ENCODE measurements at regions not wholly inside any gene's neighbourhood (a gene's known extent, or its start where the extent isn't known, plus 50 kb on each side); places are given as distances from the start of the nearest gene placed in this dataset.

- TF ChIP-seq, protein P1, sequence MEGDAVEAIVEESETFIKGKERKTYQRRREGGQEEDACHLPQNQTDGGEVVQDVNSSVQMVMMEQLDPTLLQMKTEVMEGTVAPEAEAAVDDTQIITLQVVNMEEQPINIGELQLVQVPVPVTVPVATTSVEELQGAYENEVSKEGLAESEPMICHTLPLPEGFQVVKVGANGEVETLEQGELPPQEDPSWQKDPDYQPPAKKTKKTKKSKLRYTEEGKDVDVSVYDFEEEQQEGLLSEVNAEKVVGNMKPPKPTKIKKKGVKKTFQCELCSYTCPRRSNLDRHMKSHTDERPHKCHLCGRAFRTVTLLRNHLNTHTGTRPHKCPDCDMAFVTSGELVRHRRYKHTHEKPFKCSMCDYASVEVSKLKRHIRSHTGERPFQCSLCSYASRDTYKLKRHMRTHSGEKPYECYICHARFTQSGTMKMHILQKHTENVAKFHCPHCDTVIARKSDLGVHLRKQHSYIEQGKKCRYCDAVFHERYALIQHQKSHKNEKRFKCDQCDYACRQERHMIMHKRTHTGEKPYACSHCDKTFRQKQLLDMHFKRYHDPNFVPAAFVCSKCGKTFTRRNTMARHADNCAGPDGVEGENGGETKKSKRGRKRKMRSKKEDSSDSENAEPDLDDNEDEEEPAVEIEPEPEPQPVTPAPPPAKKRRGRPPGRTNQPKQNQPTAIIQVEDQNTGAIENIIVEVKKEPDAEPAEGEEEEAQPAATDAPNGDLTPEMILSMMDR (IDR thresholded peaks at IDR 0.05; ENCODE audit: insufficient read depth, low read depth, low read length, missing control alignments) = no peak
- no peak for DNase-seq (ENCODE audit: low read depth)
- H3K4me3 ChIP-seq (ENCODE audit: low read depth, low read length) = no peak overlapping the region
Observed at GRCh38 chr5:153896117-153896516, 142.6 kb downstream of the FAM114A2 start.

GRCh38 chr5:153895266-153895665 lies 143.4 kb downstream of the FAM114A2 start:
- TF ChIP-seq, protein P1 (IDR thresholded peaks at IDR 0.05; ENCODE audit: insufficient read depth, low read depth, low read length, missing control alignments) = no peak
- DNase-seq (ENCODE audit: low read depth) = no peak
- H3K4me3 ChIP-seq (ENCODE audit: low read depth, low read length) = no peak overlapping the region

GRCh38 chr5:153893817-153894216 lies 144.9 kb downstream of the FAM114A2 start:
- no peak for DNase-seq (ENCODE audit: low read depth)
- TF ChIP-seq, protein P1 (IDR thresholded peaks at IDR 0.05; ENCODE audit: insufficient read depth, low read depth, low read length, missing control alignments) = no peak
- no peak overlapping the region for H3K4me3 ChIP-seq (ENCODE audit: low read depth, low read length)

GRCh38 chr5:153891394-153891793 lies 147.3 kb downstream of the FAM114A2 start:
- DNase-seq (ENCODE audit: low read depth) = peak; percentile 16
- H3K4me3 ChIP-seq (ENCODE audit: low read depth, low read length) = no peak overlapping the region
- TF ChIP-seq, protein P1 (IDR thresholded peaks at IDR 0.05; ENCODE audit: insufficient read depth, low read depth, low read length, missing control alignments) = no peak

DNA sequence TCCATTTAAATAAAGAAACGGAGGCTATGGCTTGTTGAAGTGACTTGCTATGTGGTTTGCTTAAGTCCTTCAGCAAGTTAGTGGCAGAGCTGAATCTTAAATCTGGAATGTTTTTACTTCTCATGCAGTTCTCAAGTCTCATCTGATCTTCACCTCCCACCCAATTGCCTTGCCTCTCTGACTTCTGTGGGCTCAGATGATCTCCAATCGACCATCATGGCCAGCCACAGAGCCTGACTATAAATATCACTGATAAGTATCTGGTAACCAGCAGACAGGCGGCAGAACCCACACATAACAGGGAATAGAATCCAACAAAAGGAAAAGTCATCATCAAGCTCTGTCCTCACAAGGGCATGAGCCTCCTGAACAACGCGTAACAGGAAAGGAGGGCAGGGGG lies 149.9 kb downstream of the FAM114A2 start:
- H3K4me3 ChIP-seq (ENCODE audit: low read depth, low read length) = no peak overlapping the region
- TF ChIP-seq, protein P1 (IDR thresholded peaks at IDR 0.05; ENCODE audit: insufficient read depth, low read depth, low read length, missing control alignments) = no peak
- DNase-seq (ENCODE audit: low read depth) = no peak

DNA sequence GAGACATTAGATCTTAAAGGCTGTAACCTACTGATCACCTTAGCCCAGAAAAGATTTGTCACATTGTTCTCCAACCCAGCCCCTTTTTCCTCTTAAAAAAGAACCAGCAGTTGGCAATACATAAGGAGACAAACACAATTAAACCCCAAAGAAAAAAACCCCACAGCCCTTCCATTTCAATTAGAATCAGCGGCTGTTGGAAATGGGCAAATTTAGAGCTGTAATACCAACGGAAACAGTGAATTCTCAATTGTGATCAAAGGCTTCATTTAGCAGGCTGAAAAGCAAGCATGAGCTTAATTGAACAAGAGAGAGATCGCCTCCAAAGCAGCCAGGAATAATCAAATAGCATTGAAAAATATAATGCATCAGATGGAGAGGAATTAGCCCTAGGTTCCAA lies 153.6 kb downstream of the FAM114A2 start:
- H3K4me3 ChIP-seq (ENCODE audit: low read depth, low read length) = no peak overlapping the region
- TF ChIP-seq, protein P1 (IDR thresholded peaks at IDR 0.05; ENCODE audit: insufficient read depth, low read depth, low read length, missing control alignments) = no peak
- DNase-seq (ENCODE audit: low read depth) = no peak

DNA sequence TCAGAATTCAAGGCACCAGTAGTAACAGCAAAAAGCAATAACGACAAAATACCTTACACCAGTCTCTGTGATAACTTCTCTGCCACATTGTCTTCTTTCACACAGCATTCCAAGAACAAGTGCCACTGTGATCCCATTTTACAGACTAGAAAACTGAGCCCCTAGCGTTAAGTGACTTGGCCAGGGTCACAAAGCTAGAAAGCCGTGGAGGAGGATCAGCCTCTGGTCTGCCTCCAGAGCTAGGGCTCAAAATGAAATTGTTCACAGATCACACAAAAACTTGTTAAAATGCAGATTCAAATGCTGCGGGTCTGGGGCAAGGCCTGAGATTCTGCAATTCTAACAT lies 154.1 kb downstream of the FAM114A2 start:
- no peak overlapping the region for H3K4me3 ChIP-seq (ENCODE audit: low read depth, low read length)
- no peak for DNase-seq (ENCODE audit: low read depth)
- TF ChIP-seq, protein P1 (IDR thresholded peaks at IDR 0.05; ENCODE audit: insufficient read depth, low read depth, low read length, missing control alignments) = no peak
